Hematopoietic multipotent progenitor cell treated with erythropoietin and hydrocortisone succinate and interleukin-3 and kit ligand, for 15 days (in vitro differentiated cells): ENCODE measurements at regions not wholly inside any gene's neighbourhood (a gene's known extent, or its start where the extent isn't known, plus 50 kb on each side); places are given as distances from the start of the nearest gene placed in this dataset.
"Not testable (repeated sequence)": the region's sequence is repeated elsewhere in the genome, so short reads cannot be mapped to it uniquely, and the experiment has no call there.

ENCODE experiments used
- DNase-seq: peaks from one replicate; pipeline ENCODE4 v3.0.0-alpha.2; 2015; ENCODE audit warnings: low spot score

DNA sequence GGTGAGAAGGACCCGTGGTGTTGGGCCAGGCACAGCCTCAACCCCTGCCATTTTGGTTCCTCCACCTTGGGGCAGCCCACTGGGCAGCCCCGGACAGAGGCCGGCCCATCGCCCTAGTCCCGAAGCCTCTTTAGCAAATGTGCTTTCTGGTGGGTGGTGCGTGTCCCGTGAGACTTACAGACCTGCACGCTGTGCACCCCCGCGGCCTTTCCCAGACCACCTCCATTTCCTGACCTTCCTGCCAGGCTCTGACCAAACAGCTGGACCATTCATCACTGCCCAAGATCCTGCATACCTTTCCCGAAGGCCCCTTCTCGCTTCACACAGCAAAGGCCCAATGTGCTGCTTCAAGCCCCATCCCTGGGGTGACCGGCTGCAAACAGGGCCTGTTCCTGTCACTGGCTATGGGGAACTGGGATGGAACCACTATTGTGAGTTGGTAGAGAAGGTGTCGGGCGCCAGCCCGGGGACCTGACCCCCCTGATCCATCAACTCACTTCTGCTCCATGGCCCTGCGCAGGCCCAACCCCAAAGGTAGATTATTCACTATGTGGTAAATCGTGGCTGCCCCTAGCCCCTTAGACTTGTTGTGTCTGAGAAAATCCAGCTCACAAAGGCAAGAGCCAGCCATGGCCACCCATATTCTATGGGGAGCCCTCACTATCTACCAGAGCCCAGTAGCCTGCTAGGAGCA lies 341.0 kb downstream of the EIPR1 start:
- DNase-seq, result no peak

DNA sequence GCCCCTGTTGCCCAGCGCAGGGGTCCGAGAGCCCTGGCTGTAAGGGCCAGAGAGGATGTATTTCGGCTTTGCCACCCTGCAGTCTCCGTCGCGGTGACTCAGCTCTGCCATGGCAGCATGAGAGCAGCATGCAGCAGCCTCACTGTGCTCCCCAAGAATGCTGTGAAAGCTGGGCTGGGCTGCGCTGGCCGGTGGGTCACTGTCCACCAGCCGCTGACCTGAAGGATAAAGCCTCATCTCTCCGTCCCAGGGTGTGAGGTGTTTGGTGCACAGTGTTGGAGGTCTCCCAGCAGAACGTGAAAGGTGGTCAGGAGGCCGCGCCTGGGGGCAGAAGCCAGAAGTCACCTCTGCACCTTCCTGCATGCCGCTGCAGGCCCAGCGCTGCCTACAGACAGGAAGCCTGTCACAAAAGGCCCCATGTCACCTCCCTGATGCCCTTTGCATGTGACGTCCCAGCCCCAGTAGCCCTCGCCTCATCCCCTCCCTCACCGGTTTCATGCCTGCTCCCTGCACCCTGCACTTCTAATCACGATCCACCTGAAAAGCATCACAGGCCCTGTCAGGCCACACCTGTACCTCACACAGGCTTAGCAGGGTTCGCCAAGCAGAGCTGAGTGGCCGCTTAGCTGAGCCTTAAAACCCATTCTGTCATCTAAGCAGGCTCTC lies 342.1 kb downstream of the EIPR1 start:
- no peak for DNase-seq

GRCh38 chr2:3034856-3035255 lies 342.8 kb downstream of the EIPR1 start:
- DNase-seq, result no peak

DNA sequence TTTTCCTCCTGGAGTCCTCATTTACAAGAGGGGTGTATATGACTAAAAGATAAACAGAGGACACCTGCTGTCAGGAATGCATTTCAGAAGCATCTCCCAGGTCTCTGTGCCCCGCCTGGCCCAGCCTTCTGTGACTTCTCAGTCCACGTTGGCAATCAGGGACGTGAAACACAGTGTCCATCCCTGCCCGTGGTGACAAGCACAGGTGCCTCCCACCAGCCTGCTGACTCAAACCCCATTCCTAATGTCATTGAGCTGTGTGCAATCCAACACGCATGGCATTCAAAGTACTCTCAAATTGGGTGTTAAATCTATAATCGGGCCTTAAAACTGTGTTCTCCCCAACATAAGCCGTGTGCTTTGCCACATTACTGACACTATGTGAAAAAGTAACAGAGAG lies 343.2 kb downstream of the EIPR1 start:
- no peak for DNase-seq

DNA sequence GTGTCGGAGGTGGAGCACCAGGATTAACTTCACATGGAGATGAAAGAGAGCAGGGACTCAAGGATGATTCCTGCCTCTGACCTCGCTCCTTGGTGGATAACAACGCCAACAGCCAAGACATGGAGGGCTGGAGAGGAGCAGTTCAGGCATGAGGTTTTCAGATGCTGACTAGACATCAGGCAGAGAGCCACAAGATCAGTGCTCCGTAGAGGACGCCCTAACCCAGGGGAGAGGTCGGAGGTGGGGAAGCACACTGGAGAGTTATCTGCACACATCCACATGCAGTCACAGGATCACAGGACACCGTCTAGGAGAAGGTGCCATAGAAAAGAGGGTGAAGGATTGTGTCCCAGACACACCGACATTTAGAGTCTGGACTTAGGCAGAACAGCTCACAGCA lies 344.3 kb downstream of the EIPR1 start:
- no peak for DNase-seq

GRCh38 chr2:3030791-3031190 lies 346.8 kb downstream of the EIPR1 start:
- DNase-seq, result not testable (repeated sequence)

GRCh38 chr2:3025984-3026383 lies 351.6 kb downstream of the EIPR1 start:
- DNase-seq, result no peak

- DNase-seq, result no peak
Measured at GRCh38 chr2:3025261-3025660, 352.4 kb downstream of the EIPR1 start.

GRCh38 chr2:3024401-3024935 lies 353.1 kb downstream of the EIPR1 start:
- DNase-seq, result no peak

GRCh38 chr2:3023531-3023930 lies 354.1 kb downstream of the EIPR1 start:
- DNase-seq, result no peak

GRCh38 chr2:3022841-3023372 lies 354.7 kb downstream of the EIPR1 start:
- DNase-seq, result no peak

GRCh38 chr2:3021720-3022119 lies 355.9 kb downstream of the EIPR1 start:
- DNase-seq, result no peak

- DNase-seq, result no peak
Measured at GRCh38 chr2:3010001-3010400, 367.6 kb downstream of the EIPR1 start.

DNA sequence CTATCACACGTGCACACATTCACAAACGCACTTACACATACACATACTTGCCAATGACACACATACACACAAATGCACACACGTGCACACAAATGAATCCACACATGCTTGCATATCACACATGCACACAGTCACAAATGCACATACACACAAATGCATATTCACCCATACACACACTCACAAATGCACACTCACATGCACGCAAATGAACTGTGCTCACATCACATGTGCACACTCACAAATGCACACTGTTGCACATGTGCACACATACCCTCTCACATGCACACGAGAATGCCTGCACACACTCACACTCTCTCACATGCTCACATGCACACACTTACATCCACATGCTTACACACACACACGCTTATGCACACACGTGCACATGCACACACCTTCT lies 368.1 kb downstream of the EIPR1 start:
- no peak for DNase-seq

GRCh38 chr2:3009005-3009404 lies 368.6 kb downstream of the EIPR1 start:
- DNase-seq, result no peak

DNA sequence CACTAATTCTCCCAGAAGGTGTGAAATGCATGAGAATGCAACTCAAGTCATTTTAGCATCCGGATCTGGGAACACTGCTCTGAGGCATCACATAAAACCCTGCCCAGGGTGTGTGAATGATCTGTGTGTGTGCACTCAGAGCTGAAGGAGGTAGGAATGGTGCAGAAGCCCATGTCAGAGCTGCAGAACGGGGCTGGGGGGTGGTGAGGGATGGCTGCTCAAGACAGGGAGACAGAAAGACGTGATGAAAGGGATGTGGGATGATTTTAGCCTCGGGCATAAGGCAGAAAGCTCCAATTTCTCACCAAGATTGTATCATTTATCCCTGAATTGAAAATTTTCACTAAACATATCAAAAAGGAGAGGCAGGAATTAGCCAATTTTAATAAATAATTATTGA lies 369.1 kb downstream of the EIPR1 start:
- DNase-seq, result no peak

- DNase-seq, result no peak
Measured at GRCh38 chr2:3007135-3007534, 370.5 kb downstream of the EIPR1 start.

DNA sequence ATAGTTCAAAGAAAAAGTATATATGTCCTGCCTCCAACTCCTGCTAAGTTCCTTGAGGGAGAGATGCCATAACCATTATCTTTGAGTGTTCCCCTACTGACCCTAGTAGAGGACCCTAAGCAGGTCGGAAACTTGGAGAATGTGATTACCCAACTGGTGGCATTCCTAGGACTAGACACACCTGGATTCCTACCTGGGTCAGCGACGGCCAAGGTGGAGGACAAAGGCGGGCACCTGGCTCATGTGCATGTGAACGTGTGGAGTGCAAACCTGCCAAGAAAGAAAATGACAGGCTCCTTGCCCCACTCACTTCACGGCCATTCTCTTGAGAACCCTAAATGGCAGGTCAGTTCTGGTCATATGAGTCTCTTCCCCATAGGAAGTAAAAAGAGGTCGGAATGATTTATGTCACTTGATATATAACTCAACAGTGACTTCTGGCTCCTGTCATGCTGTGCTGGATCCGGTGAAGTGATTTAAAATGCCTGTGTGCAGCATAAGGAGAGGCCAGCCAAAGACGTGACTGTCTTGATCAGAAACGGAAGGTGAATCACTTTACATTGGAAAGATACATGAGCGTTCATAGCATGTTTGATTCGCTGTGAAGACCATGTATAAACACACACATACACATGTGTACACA lies 371.6 kb downstream of the EIPR1 start:
- no peak for DNase-seq

GRCh38 chr2:3001615-3002560 lies 375.7 kb downstream of the EIPR1 start:
- DNase-seq, result no peak

- DNase-seq, result no peak
Measured at GRCh38 chr2:3000968-3001367, 376.6 kb downstream of the EIPR1 start.

- no peak for DNase-seq
Measured at GRCh38 chr2:3000125-3000524, 377.5 kb downstream of the EIPR1 start.

DNA sequence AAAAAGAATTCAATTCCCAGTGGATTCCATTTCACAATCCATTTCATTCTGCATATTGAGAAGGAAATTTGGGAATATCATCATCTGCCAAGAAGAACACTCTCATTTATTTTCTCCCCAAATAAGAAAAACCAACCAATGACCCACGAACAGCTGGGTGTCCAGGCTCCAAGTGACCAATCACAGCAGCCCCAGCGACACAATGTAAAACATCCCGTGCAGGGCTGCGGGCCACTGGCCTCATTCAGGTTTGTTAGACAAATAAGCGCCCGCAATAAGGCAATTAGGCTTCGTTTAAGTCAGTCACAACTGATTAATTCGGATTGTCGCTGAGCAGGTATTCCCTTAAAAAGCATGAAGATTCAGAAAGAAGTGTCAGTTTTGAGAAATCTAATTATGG lies 378.6 kb downstream of the EIPR1 start:
- no peak for DNase-seq
